HG02885 (cell line): ENCODE measurements at regions not wholly inside any gene's neighbourhood (a gene's known extent, or its start where the extent isn't known, plus 50 kb on each side); places are given as distances from the start of the nearest gene placed in this dataset.
A peak's percentile ranks its signal among the peaks of the same experiment; 100 is the strongest.
"Not testable (repeated sequence)": the region's sequence is repeated elsewhere in the genome, so short reads cannot be mapped to it uniquely, and the experiment has no call there.

Source experiments
- ATAC-seq: cut with Tn5 transposase; IDR thresholded peaks from one replicate; pipeline ENCODE4 v1.9.1; 2021; ENCODE audit warnings: mild to moderate bottlenecking; ENCODE audit not compliant: unreplicated experiment, poor library complexity

DNA sequence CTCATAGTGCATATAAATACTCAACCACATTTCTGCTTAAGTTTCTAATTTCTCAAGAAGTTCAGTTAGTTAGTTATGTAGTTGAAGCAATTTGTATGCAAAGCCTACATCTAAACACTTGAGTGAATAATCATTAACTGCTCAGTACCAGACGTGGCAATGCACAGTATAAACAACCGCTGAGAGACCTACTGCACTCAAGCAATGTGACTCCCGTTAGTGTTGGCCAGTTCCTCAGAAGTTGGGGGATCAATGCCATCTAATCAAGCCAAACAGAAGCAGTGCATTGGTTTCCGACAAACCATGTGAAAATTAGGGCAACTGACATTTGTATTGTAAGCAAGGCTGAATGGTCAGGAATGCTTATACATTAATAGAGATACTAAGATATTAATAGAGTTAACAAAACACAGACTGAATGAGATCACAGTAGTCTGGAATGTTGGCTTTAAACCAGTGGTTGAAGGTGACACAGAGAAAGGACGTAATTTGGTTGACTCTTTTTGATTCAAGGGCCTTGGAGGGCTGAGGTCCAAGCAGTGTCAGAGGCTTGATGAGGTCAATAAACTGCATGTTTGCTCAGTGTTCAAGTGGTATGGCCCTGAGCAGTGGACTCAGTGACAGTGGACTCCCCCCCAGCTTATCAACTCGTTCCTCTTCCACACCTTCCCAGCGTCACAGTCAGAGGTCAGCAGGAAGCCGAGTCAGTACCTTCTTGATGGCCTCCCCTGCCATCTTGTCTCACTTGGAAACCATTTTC, 255.5 kb downstream of the CTH start:
- ATAC-seq = no peak

DNA sequence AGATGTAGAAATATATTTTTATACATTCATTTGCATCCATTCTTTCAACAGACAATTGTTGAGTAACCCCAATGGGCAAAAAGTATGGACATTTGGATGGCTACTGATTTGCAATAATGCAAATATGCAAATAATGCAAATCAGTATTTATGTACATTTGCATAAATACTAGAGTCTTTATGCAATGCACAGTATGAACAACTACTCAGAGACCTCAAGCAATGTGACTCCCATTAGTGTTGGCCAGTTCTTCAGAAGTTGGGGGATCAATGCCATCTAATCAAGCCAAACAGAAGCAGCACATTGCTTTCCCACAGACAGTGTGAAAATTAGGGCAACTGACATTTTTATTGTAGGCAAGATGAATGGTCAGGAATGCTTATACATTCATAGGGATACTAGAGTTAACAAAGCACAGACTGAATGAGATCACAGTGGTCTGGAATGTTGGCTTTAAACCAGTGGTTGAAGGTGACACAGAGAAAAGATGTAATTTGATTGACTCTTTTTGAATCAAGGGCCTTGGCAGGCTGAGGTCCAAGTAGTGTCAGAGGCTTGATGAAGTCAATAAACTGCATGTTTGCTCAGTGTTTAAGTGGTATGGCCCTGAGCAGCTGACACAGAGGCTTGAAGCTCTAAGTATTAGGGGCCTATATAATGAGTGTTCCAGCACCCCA, 256.6 kb downstream of the CTH start:
- no peak for ATAC-seq

DNA sequence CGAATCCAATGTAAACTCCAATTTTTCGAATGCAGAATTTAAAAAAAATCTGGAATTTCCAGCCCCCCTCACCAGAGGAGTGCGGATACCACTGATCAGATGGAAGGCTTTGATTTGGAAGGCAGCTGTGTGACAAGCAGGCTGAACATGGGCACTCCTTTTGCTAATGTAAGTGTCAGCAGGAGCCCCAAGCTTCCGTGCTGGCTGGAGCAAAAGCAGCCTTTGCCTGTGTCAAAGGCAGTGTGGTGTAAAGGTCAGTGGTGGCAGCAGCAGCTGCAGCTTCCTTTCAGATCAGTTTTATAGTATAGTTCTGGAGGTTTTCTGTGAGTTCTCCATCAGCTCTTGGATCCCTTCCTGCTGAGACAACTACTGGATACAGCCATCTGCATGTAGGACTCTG, 259.9 kb downstream of the CTH start:
- no peak for ATAC-seq

DNA sequence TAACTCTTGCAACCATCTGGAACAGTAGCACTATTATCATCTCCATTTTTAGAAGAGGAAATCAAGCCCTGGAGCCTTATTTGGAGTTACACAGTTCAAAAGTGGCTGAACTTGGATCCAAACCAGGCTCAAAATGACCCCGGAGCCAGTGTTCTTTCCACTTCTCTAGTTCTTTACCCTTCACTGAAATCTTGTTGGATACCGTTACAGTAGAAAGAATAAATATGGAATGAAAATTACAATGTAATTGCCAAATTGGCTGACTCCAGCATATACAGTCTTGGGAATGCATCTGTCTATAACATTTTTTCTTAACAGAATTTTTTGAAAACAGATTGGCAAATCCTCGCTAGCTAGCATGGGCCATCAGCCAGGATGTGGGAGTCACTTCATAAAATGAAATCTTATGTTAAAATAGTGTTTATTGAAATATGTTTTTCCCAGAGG, 261.4 kb downstream of the CTH start:
- ATAC-seq = no peak

DNA sequence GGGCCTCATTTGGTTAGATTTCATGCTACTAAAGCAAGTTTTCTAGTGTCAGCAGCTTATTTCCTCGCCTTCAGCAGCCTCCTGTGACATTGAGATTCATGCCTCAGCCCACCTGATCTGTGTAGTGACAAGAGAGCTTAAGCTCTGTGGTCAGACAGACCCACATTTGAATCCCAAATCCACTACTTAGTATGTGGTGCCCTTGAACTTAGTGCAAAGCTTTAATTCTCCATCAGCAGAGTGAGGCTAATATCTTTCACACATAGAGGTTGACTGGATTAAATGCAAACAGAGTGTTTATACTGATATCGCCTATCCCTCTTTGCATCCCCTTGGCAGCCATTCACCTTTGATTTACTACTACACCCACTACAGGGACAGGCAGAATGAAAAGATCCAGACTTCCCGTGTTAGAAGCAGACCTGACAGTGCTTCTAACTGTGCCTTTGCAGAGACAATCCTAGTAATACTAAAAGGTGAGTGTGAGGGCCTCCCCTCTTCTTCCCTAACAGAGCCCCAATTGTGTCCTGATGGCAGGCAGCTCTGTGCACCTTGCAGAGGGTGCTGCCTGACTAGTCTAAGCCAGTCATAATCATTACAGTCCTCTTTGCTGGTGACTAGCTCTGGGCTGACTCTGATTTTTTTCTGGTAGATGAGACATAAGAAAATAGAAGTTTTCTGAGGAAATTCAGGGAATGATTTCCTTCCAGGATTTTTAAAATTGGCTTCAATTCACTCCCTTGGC, 264.0 kb downstream of the CTH start:
- ATAC-seq = peak; percentile 36

DNA sequence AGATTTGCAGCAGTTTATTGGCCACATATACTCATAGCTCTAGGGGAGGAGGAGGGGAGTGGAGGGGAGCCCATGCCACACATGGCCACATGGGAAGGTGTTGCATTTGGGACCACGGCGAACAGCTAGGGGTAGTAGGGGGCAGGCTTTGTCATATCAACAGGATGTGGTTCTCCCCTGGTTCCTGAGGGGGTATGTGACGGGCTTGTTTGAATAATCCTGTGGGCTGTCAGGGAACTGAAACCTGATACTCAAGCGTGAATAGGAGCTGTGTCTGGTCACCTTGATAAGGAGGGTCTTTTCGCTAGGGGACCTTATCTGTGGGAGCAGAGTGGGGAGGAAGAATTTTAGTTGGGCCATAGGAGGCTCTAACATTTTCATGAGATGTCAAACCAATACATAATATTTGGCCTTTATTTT, 264.7 kb downstream of the CTH start:
- peak; percentile 82 for ATAC-seq

DNA sequence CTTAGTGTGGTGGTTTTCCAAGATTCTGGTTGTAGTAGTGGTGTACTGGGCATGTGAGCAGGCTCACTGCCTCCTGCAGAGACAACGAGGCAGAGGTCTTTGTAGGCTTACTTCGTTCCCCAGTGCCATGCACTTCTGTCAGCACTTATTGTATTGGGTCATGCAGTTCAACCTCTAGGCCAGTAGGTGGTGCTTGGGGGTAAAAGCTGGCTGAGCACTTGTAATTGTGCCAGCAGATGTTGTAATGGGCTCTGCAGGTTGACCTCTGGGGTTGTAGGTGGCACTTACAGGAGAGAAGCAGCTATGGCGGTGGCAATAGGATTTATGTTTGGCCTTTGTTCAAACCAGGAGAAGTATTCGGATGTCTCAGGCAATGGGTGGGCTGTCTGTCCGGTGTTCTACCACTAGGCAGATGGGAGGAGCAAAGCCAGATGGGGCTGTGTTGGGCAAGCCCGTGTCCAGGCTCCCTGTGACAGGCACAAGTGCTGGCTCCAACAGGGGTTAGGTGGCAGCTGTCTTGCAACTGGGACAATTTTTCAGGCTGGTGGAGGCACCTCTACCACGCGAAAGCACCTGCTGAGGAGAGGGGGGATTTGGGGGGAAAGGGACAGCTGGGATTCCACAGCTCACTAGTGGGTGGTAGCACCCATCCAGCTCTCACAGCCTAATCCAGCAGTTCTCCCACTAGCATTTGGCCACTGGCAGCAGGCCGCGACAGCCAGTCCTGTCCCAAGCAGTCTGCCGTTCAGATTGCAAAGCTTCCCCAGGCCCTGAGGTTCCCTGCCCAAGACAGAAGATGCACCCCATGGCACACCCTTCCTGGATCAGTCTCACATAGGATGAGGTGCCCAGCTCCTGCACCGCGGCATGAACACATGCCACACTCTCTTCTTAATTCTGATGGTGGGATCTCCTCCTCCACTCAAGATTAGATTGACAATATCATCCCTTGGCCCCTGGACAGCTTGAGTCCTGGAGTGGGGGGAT, 274.5 kb downstream of the CTH start:
- peak; percentile 100 for ATAC-seq

DNA sequence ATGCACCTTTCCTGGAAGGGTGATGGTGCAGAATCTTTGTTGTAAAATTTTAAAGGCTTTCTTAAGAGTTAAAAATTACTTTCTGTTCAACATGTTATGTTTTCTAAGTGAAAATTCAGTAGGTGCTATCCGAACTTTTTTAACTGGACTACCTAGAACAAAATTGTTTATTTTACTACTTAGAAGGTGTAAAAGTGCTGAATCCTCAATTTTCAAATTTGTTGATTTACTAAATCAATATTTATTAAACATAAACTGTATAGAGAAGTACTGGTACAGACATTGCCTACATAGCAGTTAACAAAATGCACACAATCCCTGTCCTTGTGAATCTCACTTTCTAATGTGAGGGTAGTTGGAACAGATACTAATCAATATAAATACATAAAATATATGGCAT, 277.5 kb downstream of the CTH start:
- ATAC-seq = no peak

DNA sequence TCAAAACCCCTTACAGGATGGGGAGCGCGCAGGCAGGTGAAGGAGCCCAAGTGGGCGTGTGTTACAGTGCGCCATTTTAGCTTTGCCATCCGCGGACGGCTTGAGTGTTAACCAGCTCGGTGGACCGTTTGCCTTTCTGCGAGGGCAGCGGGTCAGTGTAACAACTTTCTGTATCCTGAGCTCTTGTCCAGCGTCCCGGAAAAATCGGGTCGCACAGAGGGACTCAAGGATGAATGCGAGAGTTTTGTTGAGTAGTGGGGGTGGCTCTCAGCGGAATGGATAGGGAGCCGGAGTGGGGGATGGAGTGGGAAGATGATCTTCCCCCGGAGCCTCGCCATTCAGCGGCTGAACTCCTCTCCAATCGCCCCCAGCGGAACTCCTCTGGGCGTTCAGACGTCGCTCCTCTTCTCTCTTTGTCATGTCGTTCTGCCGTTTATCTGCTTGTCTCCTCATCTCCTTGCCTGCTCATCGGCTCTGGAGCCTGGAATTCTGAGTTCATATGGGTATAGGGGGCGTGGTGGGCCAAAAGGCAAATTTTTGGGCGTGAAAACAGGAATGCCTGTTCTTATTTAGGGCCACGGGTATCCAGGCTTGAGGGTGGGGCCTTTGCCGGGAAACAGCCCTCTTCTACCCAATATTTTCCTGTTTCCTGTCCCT, 295.4 kb downstream of the CTH start:
- ATAC-seq = no peak

DNA sequence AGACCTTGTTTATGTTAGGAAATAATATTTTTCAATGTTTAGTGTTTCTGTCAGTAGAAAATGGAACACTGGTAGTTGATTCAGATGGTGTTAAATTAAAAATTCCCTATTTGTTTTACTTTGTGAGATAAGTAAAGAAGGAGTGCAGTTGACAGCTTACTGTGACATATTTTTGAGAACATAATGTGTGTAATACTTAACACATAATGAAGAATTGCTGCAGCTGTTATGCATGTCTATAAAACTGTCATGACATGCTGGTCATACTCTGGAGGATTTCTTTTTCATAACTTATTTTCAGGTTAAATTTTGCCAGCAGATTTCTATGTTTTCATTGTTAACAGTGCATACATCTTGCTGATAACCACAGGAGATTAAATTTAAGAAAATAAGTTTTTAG, 296.1 kb downstream of the CTH start:
- no peak for ATAC-seq

DNA sequence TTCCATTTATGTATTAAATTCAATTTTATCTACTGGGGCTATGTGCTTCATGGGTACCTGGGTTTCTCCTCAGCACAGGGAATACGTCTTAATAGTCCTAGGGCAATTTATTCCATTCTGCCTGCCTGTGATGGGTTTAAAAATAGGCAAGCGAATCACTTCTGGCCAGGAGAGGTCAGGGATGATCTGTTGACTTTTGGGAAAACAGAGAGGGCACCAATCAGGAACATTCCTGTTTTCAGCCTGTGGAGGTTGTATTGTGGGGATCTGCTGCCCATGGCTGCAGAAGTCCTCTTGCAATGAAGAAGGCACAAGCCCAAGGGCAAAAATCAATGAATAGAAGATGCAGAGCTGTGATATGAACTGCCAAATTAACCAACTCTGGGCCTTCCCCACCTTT, 303.1 kb downstream of the CTH start:
- ATAC-seq = no peak

DNA sequence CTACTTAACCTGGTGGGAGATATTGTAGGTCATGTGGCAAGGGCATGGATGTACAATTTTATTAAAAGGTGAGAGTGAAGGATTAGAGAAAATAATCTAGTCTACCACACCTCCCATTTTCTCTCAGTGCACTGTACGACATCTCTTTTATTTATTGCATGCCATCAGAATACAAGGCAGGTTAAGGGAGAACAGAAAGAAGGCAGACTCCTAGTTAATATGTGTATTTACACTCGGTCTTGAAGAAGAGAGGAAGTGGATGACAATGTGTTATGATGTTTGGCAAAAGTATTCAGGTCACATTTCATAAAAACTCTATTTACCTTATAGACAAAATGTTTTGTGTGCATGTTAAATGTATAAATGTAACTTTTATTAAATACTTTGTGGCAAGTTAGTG, 306.1 kb downstream of the CTH start:
- ATAC-seq = no peak

DNA sequence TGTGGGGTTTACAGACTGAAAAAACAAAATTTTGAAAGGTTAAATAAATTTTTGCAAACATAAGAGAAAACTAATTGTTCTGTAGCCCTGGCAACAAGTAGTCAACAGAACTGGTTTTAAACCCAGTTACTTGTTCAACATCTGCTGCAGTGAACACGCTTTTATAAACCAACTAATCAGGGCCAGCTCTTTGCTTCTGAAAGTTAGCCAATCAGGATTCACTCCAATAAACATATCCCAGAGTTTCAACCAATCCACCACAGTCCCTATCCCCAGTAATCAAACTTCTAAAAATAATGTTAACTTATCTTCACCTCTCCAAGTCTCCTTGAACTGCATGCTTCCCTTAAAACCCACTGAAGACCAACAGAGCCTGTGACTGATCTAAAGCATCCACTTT, 306.6 kb downstream of the CTH start:
- no peak for ATAC-seq

DNA sequence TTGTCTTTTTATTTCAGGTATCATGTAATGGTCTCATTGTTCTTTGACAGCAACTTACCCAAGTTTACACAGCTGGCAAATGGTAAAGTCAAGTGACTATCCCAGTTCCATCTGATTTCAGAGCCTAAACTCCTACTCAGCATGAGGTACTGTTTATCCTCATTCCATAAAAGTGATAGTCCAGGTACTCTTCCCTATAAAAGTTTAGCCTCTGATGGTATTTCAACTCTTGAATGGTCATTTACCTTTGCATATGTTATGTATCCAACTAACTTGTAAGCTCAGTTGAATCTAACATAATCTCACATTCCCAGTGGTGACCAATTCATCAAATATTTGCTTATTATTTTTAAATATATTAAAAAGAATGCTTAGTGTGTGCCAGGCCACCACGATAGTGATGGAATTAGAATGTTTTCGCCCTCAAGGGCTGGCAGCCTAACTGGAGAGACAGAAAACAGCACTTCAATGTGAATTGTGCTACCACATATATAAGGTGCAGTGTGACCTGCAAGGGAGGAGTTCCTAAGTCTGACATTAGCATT, 307.1 kb downstream of the CTH start:
- ATAC-seq = no peak

DNA sequence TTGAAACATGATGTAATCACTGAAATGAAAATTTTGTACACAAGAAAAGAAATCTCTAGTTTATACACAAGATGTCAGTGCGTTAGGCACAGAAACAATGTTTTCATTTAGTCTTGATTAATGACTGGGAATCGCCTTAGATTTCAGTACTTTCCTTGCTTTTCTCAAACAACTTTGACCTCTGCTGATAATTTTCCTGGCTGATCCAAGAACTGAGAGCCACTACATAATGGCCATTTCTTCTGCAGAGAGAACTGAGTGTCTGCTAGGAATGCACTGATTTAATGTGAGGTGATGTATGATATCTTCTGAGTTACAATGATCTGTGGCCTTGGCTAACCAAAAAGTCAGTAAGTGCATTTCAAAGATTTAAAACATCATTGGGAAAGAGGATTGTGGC, 308.1 kb downstream of the CTH start:
- no peak for ATAC-seq

DNA sequence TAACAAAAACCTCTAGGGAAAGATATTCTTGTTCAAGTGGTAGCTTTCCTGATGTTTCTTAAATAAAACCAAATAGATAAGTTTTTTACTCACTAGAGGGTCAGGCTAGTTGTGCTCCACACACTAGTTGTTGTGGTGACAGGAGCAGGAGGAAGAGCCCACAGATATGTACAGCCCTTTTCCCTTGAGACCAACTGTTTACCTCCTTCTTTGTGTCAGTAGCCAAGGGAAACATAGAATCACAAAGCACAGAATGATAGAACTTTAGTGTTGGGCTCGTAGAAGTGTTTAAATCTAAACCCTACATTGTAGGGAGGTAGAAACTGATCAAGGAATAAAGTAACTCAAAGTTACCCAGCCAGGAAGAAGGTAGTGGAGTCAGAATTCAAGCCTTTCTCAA, 309.0 kb downstream of the CTH start:
- ATAC-seq = no peak

DNA sequence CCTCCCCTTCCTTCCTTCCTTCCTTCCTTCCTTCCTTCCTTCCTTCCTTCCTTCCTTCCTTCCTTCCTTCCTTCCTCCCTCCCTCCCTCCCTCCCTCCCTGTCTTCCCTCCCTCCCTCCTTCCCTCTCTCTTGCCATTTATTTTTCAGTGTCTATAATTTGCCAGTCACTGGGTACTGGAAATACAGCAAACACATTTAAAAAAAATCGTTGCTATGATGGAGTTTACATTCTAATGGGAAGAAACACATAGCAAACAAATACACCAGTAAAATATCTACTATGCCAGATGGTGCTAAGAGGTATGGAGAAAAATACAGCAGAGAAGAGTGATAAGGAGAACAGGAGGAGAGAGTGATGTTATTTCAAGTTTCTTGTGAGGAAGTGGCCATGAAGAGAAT, 309.5 kb downstream of the CTH start:
- no peak for ATAC-seq

DNA sequence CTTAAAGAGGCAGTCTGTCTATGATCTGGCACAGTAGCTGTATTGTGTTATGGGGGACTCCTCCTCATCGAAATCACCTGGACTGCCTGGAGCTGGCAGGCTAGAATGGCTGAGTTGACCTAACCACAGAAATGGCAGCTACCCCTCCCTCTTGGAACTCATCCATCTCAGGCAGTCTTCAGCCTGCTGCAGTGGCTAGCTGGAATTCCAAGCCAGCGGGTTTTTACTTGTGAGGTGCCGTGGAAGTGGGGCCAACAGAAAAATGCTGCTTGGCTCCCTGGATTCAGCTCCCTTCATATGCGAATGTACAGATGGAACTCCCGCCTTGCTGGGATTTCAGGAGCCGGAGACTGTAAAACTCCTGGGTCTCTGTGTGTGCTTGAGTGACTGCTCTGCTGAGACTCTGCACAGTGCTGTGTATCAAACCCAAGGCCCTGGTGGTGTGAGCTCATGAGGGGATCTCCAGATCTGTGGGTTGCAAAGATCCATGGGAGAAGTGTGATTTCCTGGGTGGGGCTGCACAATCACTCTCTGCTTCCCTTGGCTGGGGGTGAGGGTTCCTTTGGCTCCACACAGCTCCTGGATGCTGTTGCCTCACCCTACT, 316.9 kb downstream of the CTH start:
- ATAC-seq = no peak

DNA sequence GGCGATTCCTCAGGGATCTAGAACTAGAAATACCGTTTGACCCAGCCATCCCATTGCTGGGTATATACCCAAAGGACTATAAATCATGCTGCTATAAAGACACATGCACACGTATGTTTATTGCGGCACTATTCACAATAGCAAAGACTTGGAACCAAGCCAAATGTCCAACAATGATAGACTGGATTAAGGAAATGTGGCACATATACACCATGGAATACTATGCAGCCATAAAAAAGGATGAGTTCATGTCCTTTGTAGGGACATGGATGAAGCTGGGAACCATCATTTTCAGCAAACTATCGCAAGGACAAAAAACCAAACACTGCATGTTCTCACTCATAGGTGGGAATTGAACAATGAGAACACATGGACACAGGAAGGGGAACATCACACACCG, 311.1 kb downstream of the PTGER3 start:
- ATAC-seq = not testable (repeated sequence)
